Naive B cell (primary cell): ENCODE measurements at regions not wholly inside any gene's neighbourhood (a gene's known extent, or its start where the extent isn't known, plus 50 kb on each side); places are given as distances from the start of the nearest gene placed in this dataset.

Experiments
- ATAC-seq, 2 donors: fragments of 150-1000 bp; cut with Tn5 transposase; 2 replicates each; pipeline ENCODE4 v1.10.0; 2021; ENCODE audit warnings: low read depth in 2 of 2, mild to moderate bottlenecking in 2 of 2, moderate library complexity in 2 of 2
- DNase-seq: peaks from one replicate; pipeline ENCODE4 v3.0.0; 2022
- H3K27ac Mint-ChIP-seq, 6 donors: one replicate each; pipeline ENCODE4 v1.8.0; 2020 to 2022; ENCODE audit warnings: mild to moderate bottlenecking in 6 of 6, mixed read lengths in 6 of 6, moderate library complexity in 5 of 6, inconsistent platforms in 2 of 6
- H3K27me3 Mint-ChIP-seq, 3 donors: one replicate each; pipeline ENCODE4 v1.8.0; 2021 to 2022; ENCODE audit warnings: mixed read lengths in 3 of 3, mild to moderate bottlenecking in 1 of 3
- H3K36me3 Mint-ChIP-seq, 2 donors: one replicate each; pipeline ENCODE4 v1.8.0; 2020 to 2022; ENCODE audit warnings: mixed read lengths in 2 of 2, inconsistent platforms in 1 of 2, mild to moderate bottlenecking in 1 of 2
- H3K4me1 Mint-ChIP-seq, 3 donors: one replicate each; pipeline ENCODE4 v1.8.0; 2020 to 2022; ENCODE audit warnings: mixed read lengths in 3 of 3, inconsistent platforms in 1 of 3, mild to moderate bottlenecking in 1 of 3, moderate library complexity in 1 of 3
- H3K4me3 Mint-ChIP-seq, 8 donors: one replicate each; pipeline ENCODE4 v1.8.0; 2020 to 2022; ENCODE audit warnings: mild to moderate bottlenecking in 8 of 8, mixed read lengths in 8 of 8, moderate library complexity in 8 of 8, inconsistent platforms in 2 of 8
- H3K9me3 Mint-ChIP-seq, 7 donors: one replicate each; pipeline ENCODE4 v1.8.0; 2020 to 2022; ENCODE audit warnings: mixed read lengths in 7 of 7, mild to moderate bottlenecking in 5 of 7, inconsistent platforms in 2 of 7, moderate library complexity in 1 of 7

GRCh38 chr3:117723825-117724224 is 1014.2 kb downstream of the TUSC7 start:
- Mint-ChIP-seq H3K4me3 (no peak overlapping the region), H3K27ac (no peak overlapping the region), H3K9me3 (peaks cover 0 to 1% (median 0%) of the 10 kb centered on the region in 7 donors), H3K27me3 (no peaks in the 10 kb centered on the region), H3K36me3 (no peaks in the 10 kb centered on the region), H3K4me1 (peaks cover 0 to 6% (median 0%) of the 10 kb centered on the region in 3 donors)
- DNase-seq (no peak), ATAC-seq (no peak)

- H3K4me3 Mint-ChIP-seq: no peak overlapping the region
Observed at GRCh38 chr3:117725314-117725713, 1015.7 kb downstream of the TUSC7 start.

DNA sequence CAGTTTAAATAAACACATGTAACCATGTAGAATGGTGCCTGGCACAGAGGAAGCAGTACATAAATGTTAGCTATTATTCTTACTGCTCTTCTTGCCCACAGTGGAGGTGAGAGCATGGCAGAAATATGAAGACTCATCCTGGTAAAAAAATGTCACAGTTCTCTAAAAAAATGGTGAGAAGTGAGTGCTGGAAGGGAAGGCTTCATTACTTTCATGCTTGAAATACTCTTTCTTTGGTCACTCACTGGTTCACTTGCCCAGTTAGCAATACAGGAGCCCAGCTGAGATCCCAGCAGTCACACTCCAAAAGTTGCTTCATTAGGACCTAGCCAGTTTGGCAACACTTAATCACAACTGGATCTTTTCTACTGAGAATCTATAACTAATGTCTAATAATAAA is 1017.2 kb downstream of the TUSC7 start:
- ATAC-seq: no peak

More at GRCh38 chr3:117725314-117725713, 1015.7 kb downstream of the TUSC7 start:
- ATAC-seq (no peak), DNase-seq (no peak)
- no peaks in the 10 kb centered on the region for H3K27me3 Mint-ChIP-seq
- H3K36me3 Mint-ChIP-seq: no peaks in the 10 kb centered on the region
- no peak overlapping the region for H3K27ac Mint-ChIP-seq
- H3K9me3 Mint-ChIP-seq: peaks cover 0 to 1% (median 0%) of the 10 kb centered on the region in 7 donors
- H3K4me1 Mint-ChIP-seq: peaks cover 0 to 6% (median 0%) of the 10 kb centered on the region in 3 donors

DNA sequence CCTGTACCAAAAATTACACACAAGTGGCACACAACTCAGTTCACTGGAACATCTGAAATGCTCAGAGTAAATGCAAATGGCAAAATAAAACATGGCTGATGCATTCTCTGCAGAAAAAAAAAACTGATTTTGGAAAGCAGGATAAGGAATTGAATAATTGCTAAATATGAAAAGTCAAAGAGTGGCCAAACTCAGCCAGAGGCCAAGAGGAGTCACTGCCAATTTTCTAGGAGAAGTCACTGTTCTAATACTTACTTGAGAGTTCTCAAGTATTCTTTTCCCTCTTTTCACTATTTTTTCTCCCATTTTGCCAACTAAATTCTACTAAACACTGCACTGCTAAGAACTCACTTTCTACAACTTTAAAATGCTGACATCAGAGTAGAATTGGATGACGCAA is 1018.6 kb downstream of the TUSC7 start:
- Mint-ChIP-seq H3K27me3 (no peaks in the 10 kb centered on the region), H3K4me3 (no peak overlapping the region), H3K36me3 (no peaks in the 10 kb centered on the region), H3K4me1 (peaks cover 0 to 2% (median 0%) of the 10 kb centered on the region in 3 donors), H3K9me3 (peaks cover 0 to 1% (median 0%) of the 10 kb centered on the region in 7 donors), H3K27ac (no peak overlapping the region)
- no peak for DNase-seq
- ATAC-seq: no peak

More for the DNA sequence above, 1017.2 kb downstream of the TUSC7 start:
- no peak for DNase-seq
- no peak overlapping the region for H3K27ac Mint-ChIP-seq
- H3K4me3 Mint-ChIP-seq: no peak overlapping the region
- no peaks in the 10 kb centered on the region for H3K27me3 Mint-ChIP-seq
- peaks cover 0 to 1% (median 0%) of the 10 kb centered on the region in 7 donors for H3K9me3 Mint-ChIP-seq
- no peaks in the 10 kb centered on the region for H3K36me3 Mint-ChIP-seq
- H3K4me1 Mint-ChIP-seq: peaks cover 0 to 6% (median 0%) of the 10 kb centered on the region in 3 donors

DNA sequence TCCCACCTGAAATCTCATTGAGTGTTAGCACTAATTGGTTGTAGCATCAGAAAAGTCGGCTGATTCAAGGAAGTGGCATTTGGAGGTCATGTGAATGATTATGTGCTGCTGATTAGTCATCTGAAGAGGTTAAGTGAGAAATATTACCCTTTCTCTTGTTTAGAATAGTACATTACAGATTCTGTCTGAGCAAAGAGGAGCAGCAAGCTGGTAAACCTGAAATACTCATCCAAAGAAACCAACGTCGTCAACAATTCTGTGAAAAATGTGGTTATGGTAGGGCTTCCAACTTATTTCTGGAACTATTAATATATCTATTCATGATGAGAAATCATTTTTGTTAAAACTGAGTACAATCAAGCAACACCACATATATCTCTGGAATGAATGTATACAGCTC is 1024.9 kb downstream of the TUSC7 start:
- Mint-ChIP-seq H3K36me3 (no peaks in the 10 kb centered on the region), H3K27ac (no peak overlapping the region), H3K27me3 (peaks cover 0 to 3% (median 0%) of the 10 kb centered on the region in 3 donors), H3K9me3 (no peaks in the 10 kb centered on the region), H3K4me1 (no peaks in the 10 kb centered on the region), H3K4me3 (no peak overlapping the region)
- ATAC-seq (no peak), DNase-seq (no peak)

GRCh38 chr3:117735481-117736101 is 1026.0 kb downstream of the TUSC7 start:
- peaks cover 0 to 4% (median 0%) of the 10 kb centered on the region in 7 donors for H3K9me3 Mint-ChIP-seq
- DNase-seq (no peak), ATAC-seq (no peak)
- no peaks in the 10 kb centered on the region for H3K36me3 Mint-ChIP-seq
- no peak overlapping the region for H3K4me3 Mint-ChIP-seq
- peaks cover 0 to 3% (median 0%) of the 10 kb centered on the region in 3 donors for H3K27me3 Mint-ChIP-seq
- no peak overlapping the region for H3K27ac Mint-ChIP-seq
- no peaks in the 10 kb centered on the region for H3K4me1 Mint-ChIP-seq

GRCh38 chr3:117736846-117737245 is 1027.3 kb downstream of the TUSC7 start:
- no peaks in the 10 kb centered on the region for H3K4me1 Mint-ChIP-seq
- no peak overlapping the region for H3K27ac Mint-ChIP-seq
- ATAC-seq (no peak), DNase-seq (no peak)
- no peak overlapping the region for H3K4me3 Mint-ChIP-seq
- peaks cover 0 to 3% (median 0%) of the 10 kb centered on the region in 3 donors for H3K27me3 Mint-ChIP-seq
- H3K9me3 Mint-ChIP-seq: peaks cover 0 to 4% (median 0%) of the 10 kb centered on the region in 7 donors
- H3K36me3 Mint-ChIP-seq: no peaks in the 10 kb centered on the region

DNA sequence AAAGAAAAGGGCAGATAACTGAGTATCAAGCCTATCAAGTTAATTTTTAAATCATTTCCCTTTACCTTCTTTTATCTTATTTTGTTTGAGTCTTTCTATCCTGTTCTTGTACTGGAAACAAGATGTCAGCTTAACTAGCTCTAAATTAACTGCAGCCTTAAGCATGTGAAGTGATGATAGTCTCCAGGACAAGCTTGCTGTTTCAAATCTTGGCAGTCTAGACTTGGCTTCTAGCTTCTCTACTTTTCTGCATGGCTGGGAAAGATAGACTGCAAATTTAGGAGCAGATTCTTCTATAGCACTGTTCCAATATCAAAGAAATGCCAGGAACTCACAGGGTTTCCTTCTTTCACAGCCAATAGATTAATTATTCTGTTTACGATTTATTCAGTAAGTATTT is 1034.4 kb downstream of the TUSC7 start:
- H3K27ac Mint-ChIP-seq: no peak overlapping the region
- no peak for DNase-seq

GRCh38 chr3:117744935-117745334 is 1035.4 kb downstream of the TUSC7 start:
- DNase-seq (no peak), ATAC-seq (no peak)
- H3K4me1 Mint-ChIP-seq: no peaks in the 10 kb centered on the region
- no peaks in the 10 kb centered on the region for H3K36me3 Mint-ChIP-seq
- H3K27me3 Mint-ChIP-seq: no peaks in the 10 kb centered on the region
- peaks cover 0 to 8% (median 0%) of the 10 kb centered on the region in 7 donors for H3K9me3 Mint-ChIP-seq
- no peak overlapping the region for H3K27ac Mint-ChIP-seq
- no peak overlapping the region for H3K4me3 Mint-ChIP-seq

More for the DNA sequence above, 1034.4 kb downstream of the TUSC7 start:
- Mint-ChIP-seq H3K4me1 (no peaks in the 10 kb centered on the region), H3K27me3 (no peaks in the 10 kb centered on the region), H3K9me3 (peaks cover 0 to 8% (median 1%) of the 10 kb centered on the region in 7 donors), H3K36me3 (no peaks in the 10 kb centered on the region), H3K4me3 (no peak overlapping the region)
- ATAC-seq: no peak

GRCh38 chr3:117745516-117745915 is 1035.9 kb downstream of the TUSC7 start:
- ATAC-seq: no peak
- Mint-ChIP-seq H3K27me3 (no peaks in the 10 kb centered on the region), H3K36me3 (no peaks in the 10 kb centered on the region), H3K27ac (no peak overlapping the region), H3K4me3 (no peak overlapping the region), H3K9me3 (peaks cover 0 to 8% (median 0%) of the 10 kb centered on the region in 7 donors), H3K4me1 (no peaks in the 10 kb centered on the region)
- no peak for DNase-seq

- Mint-ChIP-seq H3K4me1 (no peaks in the 10 kb centered on the region), H3K27ac (no peak overlapping the region), H3K4me3 (no peak overlapping the region), H3K36me3 (no peaks in the 10 kb centered on the region), H3K27me3 (no peaks in the 10 kb centered on the region), H3K9me3 (peaks cover 0 to 8% (median 0%) of the 10 kb centered on the region in 7 donors)
- ATAC-seq: no peak
- no peak for DNase-seq
Observed at GRCh38 chr3:117746066-117746465, 1036.5 kb downstream of the TUSC7 start.

DNA sequence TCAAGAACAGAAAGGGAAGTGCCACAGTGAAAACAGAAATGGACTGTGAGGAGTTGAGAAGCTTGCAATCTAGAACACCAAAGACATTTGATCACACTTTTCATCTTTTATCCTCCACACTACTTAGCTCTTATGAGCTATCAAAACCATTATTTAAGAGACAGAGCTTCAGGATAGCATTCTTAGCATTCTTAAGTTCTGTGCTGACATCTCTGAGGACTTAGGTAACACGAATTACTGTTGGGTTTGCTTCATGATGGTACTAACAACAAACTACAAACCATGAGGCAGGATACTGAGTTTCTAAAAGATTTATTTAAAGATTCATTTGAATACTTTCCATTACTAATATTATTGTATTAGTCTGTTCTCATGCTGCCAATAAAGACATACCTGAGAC is 1038.6 kb downstream of the TUSC7 start:
- no peak overlapping the region for H3K4me3 Mint-ChIP-seq
- DNase-seq (no peak), ATAC-seq (no peak)
- no peaks in the 10 kb centered on the region for H3K36me3 Mint-ChIP-seq
- H3K9me3 Mint-ChIP-seq: peaks cover 0 to 9% (median 0%) of the 10 kb centered on the region in 7 donors
- H3K27ac Mint-ChIP-seq: no peak overlapping the region
- H3K4me1 Mint-ChIP-seq: no peaks in the 10 kb centered on the region
- peaks cover 0 to under 1% (median 0%) of the 10 kb centered on the region in 3 donors for H3K27me3 Mint-ChIP-seq

DNA sequence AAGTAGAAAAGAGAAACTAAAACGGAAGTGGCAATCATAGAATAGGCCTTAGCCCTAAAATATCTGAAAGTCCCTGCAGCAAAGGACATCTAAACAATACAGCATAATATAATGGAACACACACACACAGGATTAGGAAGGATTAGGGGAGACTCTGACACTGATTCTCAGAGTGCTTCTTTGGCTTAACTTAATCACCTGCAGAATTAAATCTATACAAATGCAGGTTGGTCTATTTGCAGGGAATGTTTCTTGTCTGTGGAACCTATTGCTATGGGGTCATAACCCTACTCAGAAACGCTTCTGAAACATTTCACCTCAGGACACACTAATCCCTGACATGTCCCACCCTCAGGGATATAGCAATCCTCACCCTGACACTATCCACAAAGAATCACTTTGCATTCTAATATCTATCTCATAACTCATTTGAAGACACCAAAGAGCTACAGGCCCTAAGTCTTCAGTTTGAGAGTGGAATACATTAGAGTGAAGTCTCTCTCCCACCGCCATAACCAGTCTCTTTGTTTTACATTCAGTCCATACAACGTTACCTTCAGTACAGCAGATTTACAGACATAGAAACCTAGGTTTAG is 1041.2 kb downstream of the TUSC7 start:
- Mint-ChIP-seq H3K4me1 (no peaks in the 10 kb centered on the region), H3K27ac (no peak overlapping the region), H3K27me3 (peaks cover 0 to 4% (median 0%) of the 10 kb centered on the region in 3 donors), H3K9me3 (peaks cover 0 to 8% (median 2%) of the 10 kb centered on the region in 7 donors), H3K4me3 (no peak overlapping the region), H3K36me3 (no peaks in the 10 kb centered on the region)
- DNase-seq (no peak), ATAC-seq (no peak)

DNA sequence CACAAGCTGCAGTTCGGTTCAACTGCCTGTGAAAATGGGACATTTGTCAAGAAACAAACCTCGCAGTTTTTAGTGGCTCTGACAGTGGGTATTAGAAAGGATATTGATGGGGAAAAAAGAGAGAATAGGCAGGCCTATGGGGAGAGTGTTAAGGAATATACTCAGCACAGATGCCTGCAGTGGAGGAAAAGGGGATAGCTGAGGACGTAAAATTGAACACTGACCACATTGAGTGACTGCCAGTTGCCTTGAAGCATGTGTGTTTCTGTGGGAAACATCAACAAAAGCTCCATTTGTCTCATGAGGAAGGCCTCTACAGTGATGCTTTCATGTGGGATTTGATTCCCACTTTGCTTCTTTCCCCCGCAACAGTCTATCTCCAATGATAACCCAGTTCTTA is 1042.1 kb downstream of the TUSC7 start:
- Mint-ChIP-seq H3K27ac (no peak overlapping the region), H3K27me3 (peaks cover 0 to 4% (median 0%) of the 10 kb centered on the region in 3 donors), H3K36me3 (no peaks in the 10 kb centered on the region), H3K9me3 (peaks cover 0 to 5% (median 2%) of the 10 kb centered on the region in 7 donors), H3K4me3 (no peak overlapping the region), H3K4me1 (no peaks in the 10 kb centered on the region)
- no peak for DNase-seq
- no peak for ATAC-seq
